ENCODE measurements at regions not wholly inside any gene's neighbourhood (a gene's known extent, or its start where the extent isn't known, plus 50 kb on each side); places are given as distances from the start of the nearest gene placed in this dataset.
"Not testable (repeated sequence)": the region's sequence is repeated elsewhere in the genome, so short reads cannot be mapped to it uniquely, and the experiment has no call there.

- H3K4me3 Mint-ChIP-seq (ENCODE audit: unreplicated experiment); intact Hi-C loops (cut with micrococcal nuclease); H3K4me1 Mint-ChIP-seq (ENCODE audit: insufficient read depth, unreplicated experiment); POLR2A ChIA-PET; BruUV-seq (replicated peaks); CTCF ChIA-PET; DNase-seq (ENCODE audit: unreplicated experiment); H3K9me3 Mint-ChIP-seq (ENCODE audit: unreplicated experiment); H3K27ac Mint-ChIP-seq (ENCODE audit: low read depth, unreplicated experiment); H3K36me3 Mint-ChIP-seq (ENCODE audit: insufficient read depth, unreplicated experiment): not testable (repeated sequence)
- peaks cover 23% of the 10 kb centered on the region for H3K27me3 Mint-ChIP-seq (ENCODE audit: insufficient read depth, unreplicated experiment)
Observed at GRCh38 chr16:88260881-88261665, 121.7 kb upstream of the ZNF469 start.

GRCh38 chr16:88261814-88262605 is 120.7 kb upstream of the ZNF469 start:
- H3K27ac Mint-ChIP-seq (ENCODE audit: low read depth, unreplicated experiment); H3K4me1 Mint-ChIP-seq (ENCODE audit: insufficient read depth, unreplicated experiment); intact Hi-C loops (cut with micrococcal nuclease); POLR2A ChIA-PET; CTCF ChIA-PET; H3K4me3 Mint-ChIP-seq (ENCODE audit: unreplicated experiment); DNase-seq (ENCODE audit: unreplicated experiment); H3K36me3 Mint-ChIP-seq (ENCODE audit: insufficient read depth, unreplicated experiment); H3K9me3 Mint-ChIP-seq (ENCODE audit: unreplicated experiment); BruUV-seq (replicated peaks): not testable (repeated sequence)
- H3K27me3 Mint-ChIP-seq (ENCODE audit: insufficient read depth, unreplicated experiment) = peaks cover 14% of the 10 kb centered on the region

- POLR2A ChIA-PET; H3K4me3 Mint-ChIP-seq (ENCODE audit: unreplicated experiment); H3K27ac Mint-ChIP-seq (ENCODE audit: low read depth, unreplicated experiment); intact Hi-C loops (cut with micrococcal nuclease); BruUV-seq (replicated peaks); DNase-seq (ENCODE audit: unreplicated experiment); H3K4me1 Mint-ChIP-seq (ENCODE audit: insufficient read depth, unreplicated experiment); CTCF ChIA-PET; H3K27me3 Mint-ChIP-seq (ENCODE audit: insufficient read depth, unreplicated experiment); H3K9me3 Mint-ChIP-seq (ENCODE audit: unreplicated experiment); H3K36me3 Mint-ChIP-seq (ENCODE audit: insufficient read depth, unreplicated experiment): not testable (repeated sequence)
Observed at GRCh38 chr16:88262858-88263563, 119.7 kb upstream of the ZNF469 start.

- H3K9me3 Mint-ChIP-seq (ENCODE audit: unreplicated experiment); intact Hi-C loops (cut with micrococcal nuclease); H3K4me1 Mint-ChIP-seq (ENCODE audit: insufficient read depth, unreplicated experiment); H3K27ac Mint-ChIP-seq (ENCODE audit: low read depth, unreplicated experiment); H3K36me3 Mint-ChIP-seq (ENCODE audit: insufficient read depth, unreplicated experiment); CTCF ChIA-PET; DNase-seq (ENCODE audit: unreplicated experiment); BruUV-seq (replicated peaks); POLR2A ChIA-PET; H3K4me3 Mint-ChIP-seq (ENCODE audit: unreplicated experiment); H3K27me3 Mint-ChIP-seq (ENCODE audit: insufficient read depth, unreplicated experiment): not testable (repeated sequence)
Observed at GRCh38 chr16:88263681-88264287, 119.0 kb upstream of the ZNF469 start.

- ChIA-PET POLR2A (no interaction called here), CTCF (no interaction called here)
- Mint-ChIP-seq H3K36me3 (ENCODE audit: insufficient read depth, unreplicated experiment) (no peaks in the 10 kb centered on the region), H3K9me3 (ENCODE audit: unreplicated experiment) (no peaks in the 10 kb centered on the region), H3K4me3 (ENCODE audit: unreplicated experiment) (peak overlapping the region; percentile 55), H3K27me3 (ENCODE audit: insufficient read depth, unreplicated experiment) (peaks cover 9% of the 10 kb centered on the region), H3K27ac (ENCODE audit: low read depth, unreplicated experiment) (no peak overlapping the region), H3K4me1 (ENCODE audit: insufficient read depth, unreplicated experiment) (no peaks in the 10 kb centered on the region)
- intact Hi-C loops (cut with micrococcal nuclease) = no loop called here
- DNase-seq (ENCODE audit: unreplicated experiment) = peak; percentile 99
- no TSS peak for BruUV-seq (replicated peaks)
- TF ChIP-seq CTCF (IDR thresholded peaks at IDR 0.05; ENCODE audit: unreplicated experiment) = no peak
Observed at GRCh38 chr16:88264641-88265285, 118.0 kb upstream of the ZNF469 start.

GRCh38 chr16:88265286-88265938 is 117.3 kb upstream of the ZNF469 start:
- peak overlapping the region; percentile 55 for H3K4me3 Mint-ChIP-seq (ENCODE audit: unreplicated experiment)
- intact Hi-C loops (cut with micrococcal nuclease); H3K27me3 Mint-ChIP-seq (ENCODE audit: insufficient read depth, unreplicated experiment); H3K4me1 Mint-ChIP-seq (ENCODE audit: insufficient read depth, unreplicated experiment); CTCF ChIA-PET; H3K9me3 Mint-ChIP-seq (ENCODE audit: unreplicated experiment); H3K27ac Mint-ChIP-seq (ENCODE audit: low read depth, unreplicated experiment); H3K36me3 Mint-ChIP-seq (ENCODE audit: insufficient read depth, unreplicated experiment); DNase-seq (ENCODE audit: unreplicated experiment); BruUV-seq (replicated peaks): not testable (repeated sequence)
- POLR2A ChIA-PET = interaction anchor here (0.6 kb wide), 1 partner anchor 190 kb away, joined by 3 read pairs; no protein-coding TSS in a partner anchor

- H3K27me3 Mint-ChIP-seq (ENCODE audit: insufficient read depth, unreplicated experiment); H3K4me1 Mint-ChIP-seq (ENCODE audit: insufficient read depth, unreplicated experiment); BruUV-seq (replicated peaks); H3K36me3 Mint-ChIP-seq (ENCODE audit: insufficient read depth, unreplicated experiment); CTCF ChIA-PET; H3K27ac Mint-ChIP-seq (ENCODE audit: low read depth, unreplicated experiment); H3K9me3 Mint-ChIP-seq (ENCODE audit: unreplicated experiment); H3K4me3 Mint-ChIP-seq (ENCODE audit: unreplicated experiment); intact Hi-C loops (cut with micrococcal nuclease); DNase-seq (ENCODE audit: unreplicated experiment): not testable (repeated sequence)
- POLR2A ChIA-PET = interaction anchor here (0.6 kb wide), 1 partner anchor 190 kb away, joined by 3 read pairs; no protein-coding TSS in a partner anchor
Observed at GRCh38 chr16:88266036-88266435, 116.7 kb upstream of the ZNF469 start.

Data from MCF 10A (cell line).